HL-60 (cell line): ENCODE measurements at regions not wholly inside any gene's neighbourhood (a gene's known extent, or its start where the extent isn't known, plus 50 kb on each side); places are given as distances from the start of the nearest gene placed in this dataset.
A peak's percentile ranks its signal among the peaks of the same experiment; 100 is the strongest.

Experiments
- DNase-seq, 2 experiments: peaks; one replicate each; pipeline ENCODE4 v3.0.0-alpha.2; 2010 to 2020; ENCODE audit warnings: low read depth in 1 of 2, low spot score in 1 of 2
- H3K27ac ChIP-seq: fragments of 250-450 bp; sonication (Bioruptor Pico); replicated peaks from 2 replicates; pipeline ENCODE4 v1.5.1; 2020; ENCODE audit warnings: mild to moderate bottlenecking, moderate library complexity
- H3K27me3 ChIP-seq: fragments of 250-450 bp; sonication (Bioruptor Pico); 2 replicates; pipeline ENCODE4 v1.5.1; 2021; ENCODE audit warnings: mild to moderate bottlenecking, moderate library complexity; ENCODE audit not compliant: insufficient read depth, poor library complexity, severe bottlenecking
- H3K4me3 ChIP-seq: replicated peaks from 2 replicates; pipeline ENCODE4 v1.5.1; 2011; ENCODE audit warnings: mild to moderate bottlenecking, control low read depth, low read length; ENCODE audit not compliant: insufficient read depth
- GABPA ChIP-seq: IDR thresholded peaks from 2 replicates; pipeline ENCODE4 v1.6.1; 2012; ENCODE audit warnings: low read depth
- POLR2AphosphoS5 ChIP-seq: IDR thresholded peaks from 2 replicates; pipeline ENCODE4 v1.6.1; 2012; ENCODE audit warnings: low read depth
- REST ChIP-seq: IDR thresholded peaks from 2 replicates; pipeline ENCODE4 v1.6.1; 2012; ENCODE audit warnings: low read depth; ENCODE audit not compliant: insufficient replicate concordance
- SPI1 ChIP-seq: IDR thresholded peaks from 2 replicates; pipeline ENCODE4 v1.6.1; 2012; ENCODE audit warnings: low read depth, mild to moderate bottlenecking, borderline replicate concordance
- TF ChIP-seq, protein P1 (sequence below): IDR thresholded peaks from one replicate; pipeline ENCODE4 v1.5.1; 2011; ENCODE audit warnings: low read length, control low read depth, inconsistent platforms; ENCODE audit not compliant: insufficient read depth

GRCh38 chr1:61604684-61605083 is 120.3 kb downstream of the TM2D1 start:
- peak; percentile 28 to 68 for DNase-seq
- H3K27me3 ChIP-seq = no peaks in the 10 kb centered on the region
- no peak overlapping the region for H3K4me3 ChIP-seq
- TF ChIP-seq, protein P1, sequence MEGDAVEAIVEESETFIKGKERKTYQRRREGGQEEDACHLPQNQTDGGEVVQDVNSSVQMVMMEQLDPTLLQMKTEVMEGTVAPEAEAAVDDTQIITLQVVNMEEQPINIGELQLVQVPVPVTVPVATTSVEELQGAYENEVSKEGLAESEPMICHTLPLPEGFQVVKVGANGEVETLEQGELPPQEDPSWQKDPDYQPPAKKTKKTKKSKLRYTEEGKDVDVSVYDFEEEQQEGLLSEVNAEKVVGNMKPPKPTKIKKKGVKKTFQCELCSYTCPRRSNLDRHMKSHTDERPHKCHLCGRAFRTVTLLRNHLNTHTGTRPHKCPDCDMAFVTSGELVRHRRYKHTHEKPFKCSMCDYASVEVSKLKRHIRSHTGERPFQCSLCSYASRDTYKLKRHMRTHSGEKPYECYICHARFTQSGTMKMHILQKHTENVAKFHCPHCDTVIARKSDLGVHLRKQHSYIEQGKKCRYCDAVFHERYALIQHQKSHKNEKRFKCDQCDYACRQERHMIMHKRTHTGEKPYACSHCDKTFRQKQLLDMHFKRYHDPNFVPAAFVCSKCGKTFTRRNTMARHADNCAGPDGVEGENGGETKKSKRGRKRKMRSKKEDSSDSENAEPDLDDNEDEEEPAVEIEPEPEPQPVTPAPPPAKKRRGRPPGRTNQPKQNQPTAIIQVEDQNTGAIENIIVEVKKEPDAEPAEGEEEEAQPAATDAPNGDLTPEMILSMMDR = no peak
- TF ChIP-seq SPI1 = no peak
- no peak for TF ChIP-seq POLR2AphosphoS5
- no peak for TF ChIP-seq REST
- no peak for TF ChIP-seq GABPA
- H3K27ac ChIP-seq = peak overlapping the region; percentile 77

DNA sequence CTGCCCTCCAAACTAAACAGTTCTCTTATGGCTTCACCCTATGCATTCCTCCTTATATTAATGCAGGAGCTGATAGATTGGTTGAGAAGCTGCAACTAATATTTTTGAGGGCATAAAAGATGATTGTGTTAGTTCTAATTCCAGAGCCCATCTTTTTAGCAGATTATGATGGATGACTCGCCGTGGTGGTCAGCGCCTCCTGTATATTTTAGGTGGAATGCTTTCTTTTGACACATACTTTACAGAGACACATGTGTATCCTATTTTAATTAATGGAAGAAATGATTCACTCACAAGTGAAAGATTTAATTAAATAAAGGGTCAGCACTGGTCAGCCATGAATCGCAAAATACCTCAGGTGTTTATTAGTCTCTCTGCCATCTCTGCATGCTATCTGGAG is 120.7 kb downstream of the TM2D1 start:
- H3K27me3 ChIP-seq = no peaks in the 10 kb centered on the region

DNA sequence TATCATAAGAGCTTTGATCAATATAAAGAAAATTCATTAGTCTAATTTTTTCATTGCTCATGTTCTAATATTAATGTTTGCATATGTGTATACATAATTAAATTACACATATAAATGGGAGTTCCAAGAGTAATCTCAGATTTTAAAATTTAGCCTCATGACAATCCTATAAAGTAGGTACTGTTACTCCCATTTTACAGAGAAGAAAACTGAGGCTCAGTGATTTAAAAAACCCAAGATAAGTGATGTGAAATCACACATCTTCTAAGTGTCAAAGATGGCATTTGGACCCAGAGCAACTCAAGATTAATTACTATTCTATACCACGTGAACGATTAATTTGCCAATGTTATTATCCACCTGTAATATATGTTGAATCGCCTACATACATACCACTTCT is 122.3 kb downstream of the TM2D1 start:
- Histone ChIP-seq H3K27ac (no peak overlapping the region), H3K27me3 (no peaks in the 10 kb centered on the region), H3K4me3 (no peak overlapping the region)
- DNase-seq = no peak
- TF ChIP-seq GABPA (no peak), SPI1 (no peak), REST (no peak), POLR2AphosphoS5 (no peak)
- TF ChIP-seq, protein P1 = no peak

More for the DNA sequence above, 120.7 kb downstream of the TM2D1 start:
- Histone ChIP-seq H3K4me3 (no peak overlapping the region), H3K27ac (peak overlapping the region; percentile 77)
- DNase-seq = no peak
- TF ChIP-seq REST = no peak
- no peak for TF ChIP-seq SPI1
- TF ChIP-seq POLR2AphosphoS5 = no peak
- no peak for TF ChIP-seq GABPA
- TF ChIP-seq, protein P1 = no peak
